Urothelium cell line (cell line): ENCODE measurements at regions not wholly inside any gene's neighbourhood (a gene's known extent, or its start where the extent isn't known, plus 50 kb on each side); places are given as distances from the start of the nearest gene placed in this dataset.

Experiments
- DNase-seq: peaks from one replicate; pipeline ENCODE4 v3.0.0; 2011; ENCODE audit warnings: low spot score, mixed read lengths
- FAIRE-seq: peaks from 2 replicates; lab custom pipeline; 2011; peaks lifted over from hg19 to GRCh38; lab: Jason Lieb, UNC

DNA sequence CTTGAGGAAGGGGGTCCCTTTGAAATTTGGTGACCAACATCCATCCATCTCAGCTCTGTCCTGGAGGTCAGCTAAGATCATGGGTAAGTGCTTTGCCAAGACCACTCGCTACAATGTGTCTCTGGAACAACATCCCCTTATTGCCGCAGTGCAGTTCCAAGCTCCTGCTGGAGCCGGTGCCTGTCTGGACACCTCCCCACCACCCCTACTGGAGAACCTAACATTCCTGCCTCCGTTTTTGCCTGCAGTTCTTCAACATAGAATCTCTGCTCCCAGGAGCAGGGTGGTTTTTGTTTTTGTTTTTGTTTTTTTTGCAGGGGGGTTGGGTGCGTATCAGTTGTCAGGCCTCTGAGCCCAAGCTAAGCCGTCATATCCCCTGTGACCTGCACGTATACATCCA is 51.2 kb upstream of the FXYD4 start:
- FAIRE-seq: no peak

DNA sequence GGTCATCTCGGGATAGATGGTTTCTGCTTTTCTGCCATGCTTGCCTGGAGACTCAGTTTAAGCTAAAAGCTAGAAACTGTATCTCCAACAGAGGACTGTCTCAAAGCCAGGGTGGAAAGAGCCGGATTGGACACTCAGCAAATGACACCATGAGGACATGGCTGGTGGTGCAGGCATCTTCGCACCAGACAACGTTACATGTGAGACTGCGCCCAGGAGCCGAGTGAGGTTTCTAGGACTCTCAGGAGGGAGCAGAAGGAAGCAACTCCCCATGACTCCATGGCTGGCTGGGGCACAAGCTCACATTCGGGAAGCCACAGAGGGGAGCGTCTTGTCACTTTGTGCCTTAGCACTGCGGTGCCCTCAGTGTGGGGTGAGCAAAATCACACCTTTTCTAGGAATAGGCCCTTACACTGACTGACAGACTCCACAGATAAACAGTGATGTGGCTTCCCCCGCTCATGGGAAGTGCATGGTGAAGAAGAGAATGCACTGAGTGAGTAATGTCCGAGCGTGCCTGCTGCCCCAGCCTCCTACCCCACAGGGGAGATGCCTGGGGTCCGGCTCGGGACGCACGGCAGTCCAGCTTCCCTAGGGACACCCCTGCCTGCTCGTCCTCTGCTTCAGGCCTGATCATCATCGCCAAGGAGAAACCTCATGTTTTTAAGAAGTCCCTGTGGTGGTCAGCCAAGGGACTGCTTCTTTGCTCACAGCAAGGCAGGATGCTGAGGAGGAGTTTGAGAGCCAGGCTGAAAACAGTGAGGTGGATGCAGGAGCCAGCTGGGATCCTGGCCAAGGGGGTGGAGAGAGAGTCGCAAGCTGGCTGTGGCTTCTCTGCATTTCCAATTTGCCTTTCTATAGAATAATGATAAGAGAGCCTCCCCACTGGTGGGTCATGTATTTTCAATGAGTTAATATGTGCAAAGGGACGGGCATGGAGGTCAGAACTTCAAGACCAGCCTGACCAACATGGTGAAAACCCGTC is 52.2 kb upstream of the FXYD4 start:
- DNase-seq (no peak), FAIRE-seq (peak; percentile 59)

More for the DNA sequence above, 51.2 kb upstream of the FXYD4 start:
- no peak for DNase-seq

DNA sequence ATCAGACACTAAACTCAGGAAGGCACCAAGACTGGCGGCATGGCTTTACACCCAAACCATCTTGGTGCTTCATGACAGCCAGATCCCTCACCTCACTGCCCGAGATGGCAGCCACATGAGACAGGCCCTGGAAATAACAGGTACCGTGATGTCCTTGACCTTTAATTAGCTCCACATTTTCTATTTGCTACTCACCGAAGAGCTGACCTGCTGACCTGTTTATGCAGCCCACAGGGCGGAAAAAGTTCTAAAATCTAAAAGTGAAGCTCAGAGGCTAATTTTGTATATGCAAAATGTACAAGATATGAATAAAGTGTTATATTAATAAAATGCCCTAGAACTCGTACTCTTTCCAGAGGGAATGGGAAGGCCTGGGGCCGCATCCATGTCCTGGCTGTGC is 51.6 kb upstream of the RASGEF1A start:
- FAIRE-seq (peak; percentile 68), DNase-seq (no peak)

DNA sequence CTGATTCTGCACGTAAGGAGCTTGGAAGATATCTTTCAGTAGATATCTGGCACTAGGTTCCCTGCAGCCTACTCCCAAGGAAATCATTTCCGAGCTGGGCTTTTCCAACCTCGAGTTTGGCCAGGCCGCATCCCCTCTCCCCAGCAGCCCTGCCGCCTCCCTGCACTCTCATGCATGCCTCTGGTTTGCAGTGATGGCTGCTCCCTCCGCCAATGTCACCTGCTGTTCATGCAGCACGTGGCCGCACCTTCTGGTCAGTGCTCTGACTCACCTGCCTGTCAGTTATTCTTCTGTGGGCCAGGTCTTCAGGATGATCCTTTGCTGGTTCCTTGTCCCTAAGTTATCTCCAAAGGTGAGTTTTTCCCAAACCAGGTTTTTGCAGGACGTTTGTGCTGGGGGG is 50.6 kb upstream of the RASGEF1A start:
- FAIRE-seq: peak; percentile 52

DNA sequence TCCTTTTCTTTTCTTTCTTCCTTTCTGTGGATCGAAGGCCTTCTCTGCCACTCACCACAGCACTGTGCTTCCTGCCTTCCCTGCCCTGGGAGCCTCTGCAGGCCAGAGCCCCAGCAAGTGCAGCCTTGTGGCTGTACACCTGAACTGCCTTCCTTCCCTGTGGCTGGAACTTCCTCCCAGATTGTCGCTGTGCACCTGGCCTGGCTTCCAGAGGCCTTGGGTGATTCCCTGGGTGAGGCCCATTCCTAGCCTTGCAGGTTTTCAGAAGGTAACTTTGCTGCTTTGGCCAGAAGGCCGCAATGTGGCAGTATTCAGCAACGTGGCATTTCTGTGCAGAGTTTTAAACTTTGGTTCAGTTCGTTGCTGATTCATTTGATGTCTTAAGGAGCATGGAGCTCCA is 50.1 kb upstream of the RASGEF1A start:
- FAIRE-seq (no peak), DNase-seq (no peak)

More for the DNA sequence above, 50.6 kb upstream of the RASGEF1A start:
- no peak for DNase-seq
